GM12874 (cell line): ENCODE measurements at regions not wholly inside any gene's neighbourhood (a gene's known extent, or its start where the extent isn't known, plus 50 kb on each side); places are given as distances from the start of the nearest gene placed in this dataset.

ENCODE experiments used
- CTCF ChIP-seq: IDR thresholded peaks from 2 replicates; pipeline ENCODE4 v1.5.1; 2011; ENCODE audit warnings: low read depth, mild to moderate bottlenecking, control low read depth, low read length, moderate library complexity; ENCODE audit not compliant: insufficient read depth

GRCh38 chr2:16000642-16001041 is 60.3 kb downstream of the MYCN start:
- no peak for TF ChIP-seq CTCF

GRCh38 chr2:15999596-16000469 is 59.5 kb downstream of the MYCN start:
- no peak for TF ChIP-seq CTCF

GRCh38 chr2:15997728-15998280 is 57.5 kb downstream of the MYCN start:
- no peak for TF ChIP-seq CTCF

GRCh38 chr2:15996536-15997423 is 56.4 kb downstream of the MYCN start:
- no peak for TF ChIP-seq CTCF
